GM21381 (cell line): ENCODE measurements at regions not wholly inside any gene's neighbourhood (a gene's known extent, or its start where the extent isn't known, plus 50 kb on each side); places are given as distances from the start of the nearest gene placed in this dataset.

Experiments used
- ATAC-seq: cut with Tn5 transposase; IDR thresholded peaks from one replicate; pipeline ENCODE4 v1.9.1; 2021; ENCODE audit warnings: mild to moderate bottlenecking, moderate library complexity; ENCODE audit not compliant: unreplicated experiment

DNA sequence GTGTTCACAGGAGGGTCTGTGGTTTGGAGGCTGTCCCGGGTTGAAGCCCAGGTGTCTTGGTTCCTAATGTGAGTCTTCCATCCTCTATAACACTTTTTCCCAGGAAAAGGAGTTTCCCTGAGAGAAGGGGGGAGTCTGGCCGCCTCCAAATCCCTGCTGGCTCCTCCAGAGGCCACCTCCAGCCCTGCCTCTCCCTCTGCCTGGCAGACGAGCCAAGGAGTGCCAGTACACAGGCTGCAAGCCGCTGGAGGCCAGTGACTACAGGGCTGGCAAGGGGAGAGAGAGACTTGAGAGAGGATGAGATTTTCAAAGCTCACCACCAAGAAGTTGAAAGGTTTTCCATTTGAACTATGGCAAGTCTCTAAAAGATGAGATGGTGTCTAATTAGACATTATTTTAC, 154.2 kb upstream of the ID2 start:
- ATAC-seq = no peak

DNA sequence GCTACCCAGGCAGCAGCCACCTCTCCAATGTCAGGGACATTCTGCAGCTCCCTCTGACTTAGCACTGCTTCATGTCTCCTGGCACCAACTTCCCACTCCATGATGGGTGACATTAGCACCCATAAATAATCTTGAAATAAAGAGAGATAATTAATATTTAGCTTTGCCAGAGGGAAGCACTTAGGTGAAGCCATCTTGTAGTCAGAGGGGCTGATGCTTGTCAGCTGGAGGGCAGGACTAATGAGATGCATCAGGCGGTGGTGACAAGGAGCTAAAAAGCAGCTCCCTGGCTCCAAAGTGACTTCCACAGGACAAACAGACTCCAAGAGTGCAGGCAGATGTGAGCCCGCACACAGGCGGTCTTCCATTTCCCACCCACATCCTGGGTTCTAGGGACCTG, 153.0 kb upstream of the ID2 start:
- ATAC-seq = no peak

DNA sequence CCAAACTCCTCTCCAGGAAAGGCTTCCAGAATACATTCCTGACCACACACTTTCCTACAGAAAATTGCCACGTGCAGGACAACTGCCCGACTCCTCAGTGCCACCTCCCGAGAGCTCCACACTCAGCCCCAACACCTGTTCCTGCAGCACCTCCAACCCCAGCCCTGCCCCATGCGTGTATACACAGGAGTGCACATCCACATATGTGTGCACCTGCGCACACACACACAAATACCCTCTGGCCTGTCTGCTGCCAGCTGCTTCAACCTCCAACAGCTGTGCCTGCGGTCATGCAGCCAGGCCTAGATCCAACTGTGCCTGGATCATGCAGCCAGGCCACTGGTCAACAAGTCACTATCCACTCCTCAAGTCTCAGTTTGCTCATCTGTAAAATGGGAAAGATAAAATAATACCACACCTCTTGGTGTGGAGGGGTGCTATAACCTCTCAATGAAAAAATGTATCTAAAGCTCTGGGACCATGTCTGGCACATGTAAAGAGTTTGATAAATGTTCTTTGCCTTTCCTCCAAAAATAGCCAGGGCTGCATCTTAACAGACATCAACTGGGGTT, 152.1 kb upstream of the ID2 start:
- ATAC-seq = no peak

DNA sequence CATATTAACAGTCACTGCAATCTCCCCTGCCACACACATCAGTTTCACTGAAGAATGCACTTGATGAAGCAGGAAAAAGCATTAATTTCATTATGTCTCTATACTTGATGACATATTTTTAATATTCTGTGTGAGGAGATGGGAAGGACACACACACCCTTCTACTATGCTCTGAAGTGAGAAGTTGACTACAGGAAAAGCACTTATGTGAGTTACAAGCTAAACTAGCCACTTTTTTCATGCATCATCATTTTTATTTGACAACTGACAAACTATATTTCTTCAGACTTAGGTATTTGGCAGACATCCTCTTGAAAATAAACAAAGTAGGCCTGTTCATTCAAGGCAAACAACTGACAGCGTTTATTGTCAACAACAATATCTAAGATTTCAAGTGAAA, 150.4 kb upstream of the ID2 start:
- ATAC-seq = no peak

DNA sequence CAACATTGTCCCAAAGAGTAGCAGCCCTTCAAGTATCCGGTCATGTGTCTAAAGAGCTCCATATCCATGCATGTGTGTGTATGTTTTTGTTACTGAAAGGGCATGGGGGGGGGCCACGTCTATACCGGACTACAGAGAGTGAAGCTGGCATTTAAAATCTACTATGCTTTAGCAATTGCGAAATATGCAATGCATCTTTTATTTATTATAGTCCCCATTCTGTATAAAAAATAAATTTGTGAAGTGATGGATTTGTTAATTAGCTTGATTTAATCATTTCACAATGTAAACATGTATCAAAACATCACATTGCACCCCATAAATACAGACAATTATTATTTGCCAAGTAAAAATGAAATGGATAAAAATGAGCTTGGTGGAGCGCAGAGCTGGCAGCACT, 149.4 kb upstream of the ID2 start:
- ATAC-seq = no peak

DNA sequence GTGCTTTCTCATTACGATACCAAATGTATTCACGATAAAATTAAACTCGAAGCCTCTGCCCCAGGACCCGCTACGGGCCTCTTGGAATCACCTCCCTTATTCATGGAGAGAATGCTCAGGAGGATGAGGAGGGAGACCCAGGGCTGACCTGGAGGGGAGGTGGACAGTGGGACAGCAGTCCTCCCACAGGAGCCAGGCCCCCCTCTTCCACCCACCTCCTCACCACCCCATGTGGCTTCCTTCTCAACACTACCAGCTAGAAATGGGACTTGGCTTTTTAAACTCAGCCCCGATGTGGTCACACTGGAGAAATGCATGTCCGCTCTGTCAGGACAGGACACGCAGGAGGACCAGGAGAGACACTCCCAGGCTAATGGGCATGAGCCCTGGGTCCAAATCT, 147.9 kb upstream of the ID2 start:
- no peak for ATAC-seq

DNA sequence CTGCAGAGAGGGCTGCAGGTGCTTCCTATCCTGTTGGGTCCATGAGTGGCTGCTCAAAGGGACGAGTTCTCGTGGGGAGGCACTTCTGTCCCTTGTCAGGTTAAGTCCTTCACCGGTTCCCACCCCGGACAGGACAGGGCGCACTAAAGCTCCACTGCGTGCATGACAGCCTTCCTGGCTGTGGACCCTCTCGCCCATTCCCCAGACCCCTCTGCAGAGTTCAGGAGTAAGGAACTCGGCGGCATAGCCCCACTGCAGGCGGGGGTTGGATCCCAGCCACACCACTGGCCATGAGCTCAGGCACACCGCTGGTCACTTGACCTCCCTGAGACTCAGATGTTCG, 147.5 kb upstream of the ID2 start:
- no peak for ATAC-seq

DNA sequence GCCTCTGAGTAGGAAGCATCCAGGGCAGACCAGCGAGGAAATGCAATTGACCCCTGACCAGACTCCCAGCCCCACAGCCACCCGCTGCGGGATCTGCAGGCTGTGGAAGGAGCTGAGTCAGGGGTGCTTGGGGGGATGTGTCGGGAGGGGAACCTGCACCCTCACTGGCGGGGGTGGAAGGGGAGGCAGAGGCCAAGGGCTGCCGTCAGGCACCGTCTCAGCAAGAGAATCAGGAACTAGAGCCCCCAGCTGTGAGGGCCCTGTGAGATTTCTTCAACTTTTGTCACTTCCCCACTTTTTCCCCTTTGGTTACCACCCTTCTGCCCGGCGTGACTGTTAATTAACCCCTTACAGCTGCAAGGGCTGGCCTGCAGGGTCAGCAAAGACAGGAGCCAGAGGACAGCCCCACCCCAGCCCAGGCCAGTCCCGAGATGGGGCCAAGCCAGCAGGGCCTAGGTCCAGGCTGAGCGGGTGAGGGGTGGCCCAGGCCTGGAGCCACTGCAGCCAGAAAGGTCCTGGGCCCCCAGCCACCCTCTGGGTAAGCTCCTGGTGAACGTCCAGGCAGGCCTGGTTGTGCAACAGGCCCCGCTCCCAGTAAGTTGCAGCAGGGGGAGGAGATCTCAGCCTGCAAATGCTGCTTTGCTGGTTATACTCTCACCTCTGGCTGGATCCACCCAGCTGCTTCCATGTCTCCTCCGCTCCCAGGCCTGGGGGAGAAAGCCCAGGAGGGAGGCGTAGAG, 147.0 kb upstream of the ID2 start:
- ATAC-seq = no peak

DNA sequence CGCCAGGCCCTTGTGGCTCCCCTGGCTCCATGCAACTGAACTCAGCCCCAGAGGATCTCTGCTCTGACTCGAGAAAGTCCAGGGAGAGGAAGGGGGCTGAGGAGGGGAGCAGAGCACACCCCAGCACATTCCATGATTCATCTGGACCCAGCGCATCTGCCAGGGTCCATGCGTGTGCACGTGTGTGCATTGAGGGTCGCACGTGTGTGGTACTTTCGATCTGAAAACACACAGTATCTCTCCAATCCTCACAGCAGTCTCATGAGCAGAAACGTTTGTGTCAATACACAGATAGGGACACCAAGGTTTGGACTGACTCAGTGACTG, 146.4 kb upstream of the ID2 start:
- ATAC-seq = no peak

DNA sequence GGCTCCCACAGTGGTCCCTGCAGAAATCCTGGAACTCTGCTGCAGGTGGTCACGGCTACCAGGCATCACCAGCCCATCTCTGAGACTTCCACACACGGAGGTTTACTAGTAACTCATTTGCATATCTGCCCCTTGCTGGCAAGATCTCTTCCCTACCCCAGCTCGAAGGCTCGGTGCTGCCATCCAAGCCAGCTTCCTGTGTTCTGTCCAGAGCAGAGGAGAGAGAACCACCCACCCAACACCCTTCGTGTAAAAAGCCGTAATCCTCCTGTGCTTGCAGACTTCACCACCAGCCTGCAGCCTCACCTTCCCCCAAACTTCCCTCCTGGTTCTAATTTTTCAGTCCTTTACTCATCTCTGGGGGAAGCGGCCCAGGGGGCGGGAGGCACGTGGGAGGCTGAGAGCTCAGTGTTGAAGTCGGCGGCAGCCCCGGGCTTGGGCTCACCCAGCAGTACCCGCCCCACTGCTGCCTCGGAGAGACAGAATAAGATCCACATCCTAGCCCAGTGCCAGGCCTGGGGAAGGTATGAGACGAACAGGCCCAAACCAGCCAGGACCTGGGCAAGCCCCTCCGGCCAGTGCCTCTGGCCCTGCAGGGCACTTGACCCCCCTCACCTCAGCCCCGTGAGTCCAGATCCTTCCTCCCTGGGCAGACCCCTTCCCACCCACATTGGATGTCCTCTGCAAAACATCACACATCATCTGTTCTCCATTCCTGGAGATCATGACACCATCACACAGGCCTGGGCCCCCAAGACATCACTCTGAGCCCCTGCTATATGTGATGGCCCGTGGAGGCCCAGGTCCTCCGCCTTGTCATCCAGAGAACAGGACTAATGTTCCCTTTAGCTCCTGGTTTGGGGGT, 145.8 kb upstream of the ID2 start:
- ATAC-seq = no peak

DNA sequence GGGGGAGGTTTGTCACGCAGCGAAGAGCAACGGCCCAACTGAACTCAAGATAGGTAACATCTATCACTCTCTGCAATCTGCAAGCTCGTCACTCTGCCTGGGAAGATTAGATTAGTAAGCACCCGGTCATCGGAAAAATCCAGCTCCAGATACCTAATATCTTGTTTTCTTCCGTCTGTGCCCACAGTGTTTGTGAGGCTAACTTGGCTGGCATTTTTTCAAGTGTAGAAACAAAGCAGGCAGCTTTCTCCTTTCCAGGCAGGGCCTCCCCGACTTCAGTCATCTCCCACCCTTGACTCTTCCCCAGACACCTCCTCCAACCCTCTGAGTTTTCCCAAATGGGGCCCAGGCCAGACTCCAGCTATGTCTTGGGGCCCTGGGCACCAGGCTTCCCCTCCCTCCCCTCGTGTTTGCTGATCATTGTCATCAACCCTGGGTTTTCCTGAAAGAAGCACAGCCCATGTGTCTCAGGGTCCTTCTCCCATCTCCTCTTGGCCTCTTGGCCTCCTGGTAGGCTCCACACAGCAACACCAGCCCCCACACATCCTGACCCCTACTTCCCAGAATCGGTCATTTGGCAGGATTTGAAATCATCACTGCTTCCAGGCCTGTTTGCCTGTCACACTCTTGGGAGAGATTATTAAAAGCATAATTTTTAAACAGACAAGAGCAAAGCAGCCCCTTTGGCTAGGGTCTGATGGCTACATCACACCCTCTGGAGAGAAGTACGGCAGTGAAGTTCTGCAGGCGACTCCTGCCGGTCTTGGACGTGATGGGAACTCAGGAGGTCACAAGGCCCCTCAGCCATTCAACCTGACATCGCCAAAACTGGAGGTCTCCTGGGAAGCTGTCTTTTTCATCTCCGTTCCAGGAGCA, 144.9 kb upstream of the ID2 start:
- ATAC-seq = no peak

DNA sequence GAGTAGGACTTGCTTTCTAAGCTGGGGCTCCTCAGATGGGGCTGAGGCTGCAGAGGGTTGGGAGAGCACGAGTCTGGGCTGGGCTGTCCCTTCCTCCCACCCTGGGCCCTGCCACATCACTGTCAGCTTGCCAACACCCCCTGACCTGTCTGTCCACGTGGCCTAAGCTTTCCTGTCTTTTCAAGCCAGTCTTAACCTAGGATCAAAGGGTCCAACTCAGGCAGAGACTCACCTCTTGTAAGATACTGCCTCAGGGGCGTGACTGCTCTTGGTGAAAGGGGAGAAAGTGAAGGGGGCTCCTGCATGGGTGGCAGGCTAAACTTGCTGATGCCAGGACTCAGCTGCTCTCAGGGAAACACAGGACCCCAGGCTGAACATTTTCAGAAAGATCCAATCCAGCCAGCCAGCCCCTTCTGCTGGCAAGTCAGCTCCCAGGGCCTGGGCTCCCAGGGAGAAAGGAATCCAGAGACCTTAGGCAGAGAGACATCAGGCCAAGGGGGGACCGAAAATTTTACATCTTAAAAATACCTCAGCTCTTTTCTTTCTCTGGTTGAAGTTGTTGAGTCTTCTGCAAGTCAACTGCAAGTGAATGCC, 144.2 kb upstream of the ID2 start:
- no peak for ATAC-seq

DNA sequence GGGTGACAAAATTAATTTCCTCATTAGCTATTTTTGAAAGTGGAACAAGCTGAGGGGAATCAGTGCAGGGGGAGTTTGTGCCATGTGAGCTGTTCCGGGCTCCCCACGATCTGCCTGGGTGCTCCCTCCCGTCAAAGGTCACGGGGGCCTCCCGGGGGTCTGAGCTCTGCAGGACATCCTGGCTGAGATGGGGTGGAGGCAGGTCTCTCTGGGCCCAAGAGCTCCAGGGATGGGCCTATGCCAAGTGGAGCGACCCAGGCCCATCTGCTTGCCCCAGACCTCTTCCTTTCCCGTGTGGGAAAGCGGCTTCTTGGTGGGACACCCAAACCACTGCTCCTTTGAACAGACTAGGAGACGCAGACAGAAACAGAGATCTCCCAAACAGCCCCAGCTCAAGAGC, 143.3 kb upstream of the ID2 start:
- ATAC-seq = no peak

DNA sequence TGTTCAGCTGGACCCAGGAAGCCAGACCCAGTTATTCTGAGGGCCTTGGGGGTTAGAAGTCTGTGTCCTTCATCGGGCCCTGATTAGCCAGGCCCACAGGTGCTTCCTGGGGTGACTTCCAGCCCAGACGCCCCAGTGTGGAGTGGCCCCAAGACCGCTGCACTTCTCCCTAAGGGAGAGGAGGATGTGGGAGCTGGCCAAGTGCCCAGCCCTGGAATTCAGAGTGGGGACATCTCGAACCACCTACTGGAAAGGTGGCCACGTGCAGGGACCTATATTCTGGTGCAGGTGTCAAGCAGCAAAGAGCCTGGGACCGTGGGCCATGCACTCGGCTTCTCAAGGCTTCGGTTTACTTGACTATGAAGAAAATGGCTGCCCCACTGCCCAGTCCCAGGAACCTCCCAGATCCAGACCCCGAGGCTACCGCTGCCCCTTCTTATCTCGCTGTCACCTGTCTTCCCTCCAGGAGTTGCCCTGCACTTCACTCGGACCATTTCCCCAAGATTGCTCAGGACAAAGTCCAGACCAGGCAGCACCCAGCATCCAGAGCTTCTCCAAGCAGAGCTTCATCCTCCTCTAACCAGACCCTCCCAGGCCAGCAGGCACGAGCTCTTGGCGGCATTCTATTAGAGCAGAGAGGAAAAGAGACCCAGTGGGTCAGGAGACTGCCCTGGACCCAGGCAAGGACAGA, 142.8 kb upstream of the ID2 start:
- ATAC-seq = no peak

DNA sequence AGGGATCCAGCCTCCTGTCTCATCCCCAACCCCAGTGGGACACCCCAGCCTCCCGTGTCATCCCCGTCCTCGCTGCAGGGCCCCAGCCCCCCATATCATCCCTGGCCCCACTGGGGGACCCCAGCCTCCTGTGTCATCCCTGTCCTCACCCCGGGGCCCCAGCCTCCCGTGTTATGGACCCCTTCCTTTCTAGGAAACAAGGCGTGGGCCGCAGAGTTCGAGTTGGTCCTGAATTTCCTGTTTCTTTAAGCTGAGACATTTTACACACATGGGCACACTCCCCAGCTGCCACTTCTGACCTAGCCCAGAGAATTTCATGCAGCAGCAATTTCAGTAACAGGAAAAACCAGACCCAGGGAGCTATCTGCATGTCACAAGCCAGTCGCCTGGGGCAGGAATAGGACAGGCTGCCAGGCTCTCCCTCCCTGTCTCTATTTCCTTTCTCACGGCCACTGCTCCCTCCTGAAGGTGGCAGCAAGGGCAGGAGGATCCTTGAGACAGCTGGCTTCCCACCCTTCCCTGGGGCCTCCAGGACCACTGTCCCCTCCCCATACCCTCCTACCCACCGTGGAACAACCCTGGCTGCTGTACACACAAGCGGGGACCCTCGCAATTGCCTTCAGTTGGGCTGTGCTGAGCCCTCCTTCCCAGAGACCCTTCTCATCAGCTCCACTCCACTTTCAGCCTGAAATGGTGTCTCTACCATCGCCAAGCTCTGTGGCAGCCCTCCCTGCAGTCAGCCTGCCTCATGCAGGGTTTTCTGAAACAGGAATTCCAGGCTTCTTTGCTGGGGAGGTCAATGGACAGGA, 141.9 kb upstream of the ID2 start:
- ATAC-seq = no peak

DNA sequence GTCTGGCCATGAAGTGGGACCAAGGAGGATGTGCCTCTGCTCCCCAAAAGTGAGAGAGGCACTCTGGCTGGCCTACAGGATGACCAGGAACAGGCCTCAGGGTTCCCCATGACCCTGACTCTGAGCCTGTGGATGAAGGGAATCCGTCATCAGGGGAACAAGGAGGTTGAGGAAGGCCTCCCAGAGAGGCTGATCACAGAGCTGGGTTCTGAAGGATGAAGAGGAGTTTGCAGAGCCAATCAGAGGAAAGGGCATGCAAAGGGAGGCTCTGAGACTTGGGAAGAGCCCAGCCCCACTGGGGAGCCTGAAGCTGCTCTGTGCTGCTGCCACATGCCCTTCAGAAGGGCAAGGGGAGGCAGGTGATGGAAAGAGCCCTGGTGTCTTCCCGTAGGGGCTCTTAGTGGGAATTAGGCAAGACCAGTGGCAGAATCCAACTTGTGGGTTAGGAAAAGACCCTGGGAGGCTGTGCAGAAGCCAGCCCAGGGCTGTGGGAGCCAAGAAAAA, 141.3 kb upstream of the ID2 start:
- ATAC-seq = no peak

DNA sequence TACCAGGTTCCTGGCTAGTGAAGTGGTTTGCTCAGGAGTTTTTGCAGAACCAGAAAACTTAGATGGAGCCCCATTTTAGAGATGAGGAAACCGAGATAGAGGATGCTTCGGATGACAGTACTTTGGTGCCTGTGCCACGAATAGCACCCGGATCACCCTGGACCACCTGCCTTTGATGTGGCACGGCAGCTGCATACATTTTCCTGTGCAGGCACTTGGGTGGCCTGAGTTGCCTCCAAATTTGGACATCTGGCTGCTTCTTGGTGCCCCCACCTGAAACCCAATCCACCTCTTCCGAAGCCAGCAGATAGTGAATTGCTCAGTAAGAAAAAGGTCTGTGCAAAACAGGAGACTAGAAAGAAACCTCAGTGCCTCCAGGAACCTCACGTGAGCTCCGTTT, 140.6 kb upstream of the ID2 start:
- ATAC-seq = no peak

DNA sequence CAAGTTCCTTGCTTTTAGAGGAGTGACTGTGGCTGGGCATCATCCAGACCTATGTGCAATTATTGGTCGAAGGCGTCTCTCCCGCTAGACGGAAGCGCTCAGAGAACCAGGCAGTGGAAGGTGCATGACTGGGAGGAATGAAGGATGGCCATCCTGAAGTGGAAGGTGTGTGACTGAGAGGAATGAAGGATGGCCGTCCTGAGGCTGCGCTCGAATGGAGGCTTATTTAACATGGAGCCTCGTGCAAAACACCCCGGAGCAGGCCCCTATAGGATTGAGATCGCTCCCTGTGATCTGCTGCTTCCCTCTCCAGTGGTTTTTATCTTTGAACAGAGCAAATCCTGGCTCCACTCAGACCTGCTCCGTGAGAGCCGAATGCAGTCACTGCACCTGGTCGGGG, 140.2 kb upstream of the ID2 start:
- ATAC-seq = no peak

DNA sequence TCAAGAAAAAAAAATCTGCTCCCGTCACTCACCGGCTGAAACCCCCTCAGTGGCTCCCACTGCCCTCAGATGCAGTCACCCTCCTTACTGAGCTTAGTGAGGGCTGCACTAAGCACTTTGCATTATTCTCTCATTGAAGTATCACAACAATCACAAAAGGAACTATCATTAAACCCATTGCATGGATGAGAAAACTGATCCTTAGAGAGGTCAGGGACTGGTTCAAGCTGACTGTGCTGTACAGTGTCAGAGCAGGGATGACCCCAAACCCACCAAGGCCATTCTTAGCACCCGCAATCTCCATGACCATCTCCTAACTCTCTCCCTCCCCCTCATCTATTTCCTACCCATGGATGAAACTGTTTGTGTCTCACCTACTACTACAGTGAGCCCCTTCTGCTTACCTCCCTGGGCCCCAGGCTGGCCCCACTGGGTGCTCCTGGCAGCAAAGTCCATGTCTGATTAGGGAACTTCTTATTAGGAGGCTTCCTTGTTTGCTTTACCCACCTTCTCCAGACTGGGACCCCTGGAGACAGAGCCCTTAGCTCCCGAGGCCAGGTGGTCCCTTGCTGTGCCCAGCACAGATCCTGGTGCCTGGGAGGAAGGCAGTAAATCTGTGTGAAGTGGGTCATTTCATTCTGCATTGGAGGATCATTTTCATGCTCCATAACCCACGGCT, 139.3 kb upstream of the ID2 start:
- ATAC-seq = no peak
